GM12874 (cell line): ENCODE measurements at regions not wholly inside any gene's neighbourhood (a gene's known extent, or its start where the extent isn't known, plus 50 kb on each side); places are given as distances from the start of the nearest gene placed in this dataset.

ENCODE experiments used
- CTCF ChIP-seq: IDR thresholded peaks from 2 replicates; pipeline ENCODE4 v1.5.1; 2011; ENCODE audit warnings: low read depth, mild to moderate bottlenecking, control low read depth, low read length, moderate library complexity; ENCODE audit not compliant: insufficient read depth

DNA sequence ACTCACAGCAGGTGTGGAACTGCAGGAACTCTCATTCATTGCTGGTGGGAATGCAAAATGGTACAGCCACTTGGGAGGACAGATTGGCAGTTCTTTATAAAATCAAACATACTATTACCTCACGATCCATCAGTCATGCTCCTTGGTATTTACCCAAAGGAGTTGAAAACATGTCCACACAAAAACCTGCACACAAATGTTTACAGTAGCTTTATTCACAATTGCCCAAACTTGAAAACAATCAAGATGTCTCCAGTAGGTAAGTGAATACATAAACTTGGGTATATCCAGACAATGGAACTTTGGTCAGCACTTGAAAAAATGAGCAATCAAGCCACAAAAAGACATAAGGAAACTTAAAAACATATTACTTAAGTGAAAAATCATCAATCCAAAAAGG, 215.5 kb downstream of the IRX1 start:
- no peak for TF ChIP-seq CTCF

DNA sequence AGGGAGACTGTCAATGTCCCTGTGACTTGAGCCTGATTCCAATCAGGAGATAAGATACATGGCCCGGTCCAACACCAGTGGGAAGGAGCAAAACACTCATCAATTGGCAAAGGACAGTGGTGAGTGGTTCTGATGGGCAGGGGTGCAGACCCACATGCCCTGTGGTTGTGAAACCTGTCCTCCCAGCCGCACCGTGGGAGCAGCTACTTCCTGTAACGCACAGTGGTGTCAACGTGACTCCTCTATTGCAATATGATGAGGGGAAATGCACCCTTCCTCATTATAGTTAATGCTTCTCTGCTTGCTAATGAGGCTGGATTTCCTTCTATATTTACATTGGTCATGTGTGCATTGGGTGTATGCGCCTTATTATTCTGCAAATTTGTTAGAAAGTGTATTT, 223.0 kb downstream of the IRX1 start:
- TF ChIP-seq CTCF: no peak

- TF ChIP-seq CTCF: no peak
These were observed 230.2 kb downstream of the IRX1 start for GRCh38 chr5:3825531-3826451.

- TF ChIP-seq CTCF: no peak
These were observed 232.0 kb downstream of the IRX1 start for GRCh38 chr5:3827624-3828023.

- no peak for TF ChIP-seq CTCF
These were observed 233.1 kb downstream of the IRX1 start for GRCh38 chr5:3828761-3829160.

- TF ChIP-seq CTCF: no peak
These were observed 237.9 kb downstream of the IRX1 start for GRCh38 chr5:3833566-3833965.

GRCh38 chr5:3835811-3836210, 240.2 kb downstream of the IRX1 start:
- no peak for TF ChIP-seq CTCF
